ENCODE measurements at regions not wholly inside any gene's neighbourhood (a gene's known extent, or its start where the extent isn't known, plus 50 kb on each side); places are given as distances from the start of the nearest gene placed in this dataset.

DNA sequence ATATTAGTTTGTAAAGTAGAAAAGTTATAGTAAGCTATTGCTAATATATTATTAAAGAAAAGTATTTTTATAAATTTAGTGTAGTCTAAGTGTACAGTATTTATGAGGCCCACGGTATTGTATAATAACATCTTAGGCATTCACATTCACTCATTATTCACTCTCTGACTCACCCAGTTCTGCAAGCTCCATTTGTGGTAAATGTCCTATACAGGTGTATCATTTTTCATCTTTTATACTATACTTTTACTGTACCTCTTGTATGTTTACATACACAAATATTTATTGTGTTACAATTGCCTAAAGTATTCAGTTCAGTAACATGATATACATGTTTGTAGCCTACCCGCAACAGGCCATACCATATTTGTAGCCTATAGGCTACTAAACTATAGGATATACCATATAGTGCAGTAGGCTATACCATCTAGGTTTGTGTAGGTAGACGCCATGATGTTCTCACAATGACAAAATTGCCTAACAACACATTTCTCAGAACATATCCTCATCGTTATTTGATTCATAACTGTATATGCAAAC lies 246.8 kb upstream of the ALCAM start:
- TF ChIP-seq, protein P1, sequence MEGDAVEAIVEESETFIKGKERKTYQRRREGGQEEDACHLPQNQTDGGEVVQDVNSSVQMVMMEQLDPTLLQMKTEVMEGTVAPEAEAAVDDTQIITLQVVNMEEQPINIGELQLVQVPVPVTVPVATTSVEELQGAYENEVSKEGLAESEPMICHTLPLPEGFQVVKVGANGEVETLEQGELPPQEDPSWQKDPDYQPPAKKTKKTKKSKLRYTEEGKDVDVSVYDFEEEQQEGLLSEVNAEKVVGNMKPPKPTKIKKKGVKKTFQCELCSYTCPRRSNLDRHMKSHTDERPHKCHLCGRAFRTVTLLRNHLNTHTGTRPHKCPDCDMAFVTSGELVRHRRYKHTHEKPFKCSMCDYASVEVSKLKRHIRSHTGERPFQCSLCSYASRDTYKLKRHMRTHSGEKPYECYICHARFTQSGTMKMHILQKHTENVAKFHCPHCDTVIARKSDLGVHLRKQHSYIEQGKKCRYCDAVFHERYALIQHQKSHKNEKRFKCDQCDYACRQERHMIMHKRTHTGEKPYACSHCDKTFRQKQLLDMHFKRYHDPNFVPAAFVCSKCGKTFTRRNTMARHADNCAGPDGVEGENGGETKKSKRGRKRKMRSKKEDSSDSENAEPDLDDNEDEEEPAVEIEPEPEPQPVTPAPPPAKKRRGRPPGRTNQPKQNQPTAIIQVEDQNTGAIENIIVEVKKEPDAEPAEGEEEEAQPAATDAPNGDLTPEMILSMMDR (optimal IDR thresholded peaks at IDR 0.05 in 1 of 3, IDR thresholded peaks at IDR 0.05 in 1 of 3, conservative IDR thresholded peaks at IDR 0.05 in 1 of 3; ENCODE audit: extremely low read depth in 1 of 3, insufficient read depth in 2 of 3, low read length in 3 of 3), result no peak
- no peak for TF ChIP-seq EZH2 (IDR thresholded peaks at IDR 0.05; ENCODE audit: low read length)
